ENCODE measurements at regions not wholly inside any gene's neighbourhood (a gene's known extent, or its start where the extent isn't known, plus 50 kb on each side); places are given as distances from the start of the nearest gene placed in this dataset.

DNA sequence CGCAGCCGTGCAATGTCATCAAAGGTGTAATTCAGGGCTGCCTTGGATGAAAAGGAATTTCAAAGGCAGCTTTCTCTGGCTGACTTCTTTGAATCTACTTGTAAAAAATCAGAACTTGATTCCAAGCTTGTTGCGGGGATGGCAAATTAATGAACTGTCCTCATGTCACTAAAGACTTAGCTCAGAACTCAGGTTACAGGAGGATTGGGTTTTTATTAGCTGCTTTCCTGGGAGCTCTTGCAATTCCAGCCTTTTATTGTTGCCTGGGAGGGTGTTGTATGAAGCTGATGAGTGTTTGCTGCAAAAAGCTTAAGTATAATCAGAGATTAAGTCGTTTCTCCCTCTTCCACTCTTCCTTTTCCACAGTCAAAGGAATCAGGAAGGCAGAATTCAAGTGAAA lies 113.0 kb upstream of the CDH4 start:
- DNase-seq = no peak

DNA sequence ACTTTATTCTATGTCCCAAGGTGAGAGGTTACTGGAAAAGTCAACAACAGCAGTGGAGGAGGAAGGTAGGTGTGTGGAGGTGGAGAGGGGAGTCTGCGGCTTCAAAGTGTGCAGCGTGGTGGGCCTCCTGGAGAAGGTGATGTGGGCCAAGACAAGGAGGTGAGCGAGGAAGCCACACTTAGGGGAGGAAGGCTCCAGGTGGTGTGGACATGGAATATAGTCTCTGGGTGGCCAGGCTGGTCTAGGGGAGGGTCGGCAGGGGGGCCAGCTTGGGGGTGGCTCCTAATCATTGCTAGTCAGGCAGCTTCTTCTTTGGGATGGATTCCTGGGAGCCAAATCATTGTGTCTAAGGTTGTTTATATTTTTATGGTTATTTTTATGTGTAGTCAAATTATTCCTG lies 111.5 kb upstream of the CDH4 start:
- DNase-seq = no peak

- no peak for DNase-seq
These were observed 106.0 kb upstream of the CDH4 start for GRCh38 chr20:61146023-61146422.

- no peak for DNase-seq
These were observed 102.4 kb upstream of the CDH4 start for GRCh38 chr20:61149636-61150035.

DNA sequence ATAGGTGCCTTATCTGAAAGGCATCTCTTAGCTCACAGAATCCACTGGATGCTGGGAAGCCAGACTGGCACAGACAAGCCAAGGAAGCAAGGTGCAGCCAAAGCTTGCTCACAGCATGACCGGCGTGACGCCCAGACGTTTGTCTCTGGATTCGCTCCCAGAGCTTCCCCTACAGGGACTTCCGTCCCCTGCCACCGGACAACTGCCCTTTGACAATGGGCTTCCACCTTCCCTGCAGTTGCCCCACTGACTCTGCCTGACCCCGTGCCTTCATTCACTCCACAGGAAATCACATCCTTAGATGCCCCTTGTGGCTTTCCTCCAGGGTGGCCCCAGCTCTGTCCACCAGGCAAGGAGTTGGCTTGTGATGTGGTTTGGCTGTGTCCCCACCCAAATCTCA lies 94.8 kb upstream of the CDH4 start:
- DNase-seq = no peak

GRCh38 chr20:61159957-61160686 lies 91.9 kb upstream of the CDH4 start:
- DNase-seq = no peak

- no peak for DNase-seq
These were observed 90.2 kb upstream of the CDH4 start for GRCh38 chr20:61161726-61162390.

DNA sequence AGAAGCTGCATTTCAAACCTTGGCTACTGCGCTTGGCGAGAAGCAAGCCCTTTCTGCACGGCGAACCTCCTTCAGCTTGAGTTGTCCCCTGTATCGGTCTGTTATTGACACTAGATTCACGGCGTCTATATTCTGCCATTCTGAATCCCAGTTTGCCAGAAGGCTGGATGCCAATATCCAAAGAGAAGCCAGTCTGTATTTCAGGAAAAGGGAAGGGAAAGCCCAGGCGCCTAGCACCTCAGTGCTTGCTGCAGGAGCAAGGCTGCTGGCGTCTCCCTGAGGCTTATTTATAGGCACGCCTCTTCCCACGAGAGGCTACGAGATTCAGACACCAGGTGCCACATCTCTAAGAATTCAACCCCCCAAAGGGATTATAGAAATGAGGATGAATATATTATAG lies 89.6 kb upstream of the CDH4 start:
- no peak for DNase-seq

DNA sequence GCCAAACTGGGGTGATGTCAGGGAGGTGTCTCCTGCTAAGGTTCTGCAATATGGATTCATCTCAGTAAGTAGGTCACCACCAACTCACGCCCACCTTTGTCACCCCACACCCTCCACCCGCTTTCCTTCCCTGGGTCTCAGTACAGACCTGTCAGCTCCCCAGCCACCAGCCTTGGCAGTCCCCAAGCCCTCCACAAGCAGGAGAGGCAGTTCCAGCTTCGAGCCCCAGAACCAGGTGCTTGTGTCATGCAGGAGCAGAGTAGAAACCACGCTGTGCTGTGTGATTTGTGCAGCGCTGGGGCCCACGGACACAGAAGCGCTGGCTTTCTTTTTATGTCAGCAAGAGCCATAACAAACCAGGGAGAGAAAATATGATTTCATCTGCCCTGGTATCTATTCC lies 89.0 kb upstream of the CDH4 start:
- DNase-seq = no peak

DNA sequence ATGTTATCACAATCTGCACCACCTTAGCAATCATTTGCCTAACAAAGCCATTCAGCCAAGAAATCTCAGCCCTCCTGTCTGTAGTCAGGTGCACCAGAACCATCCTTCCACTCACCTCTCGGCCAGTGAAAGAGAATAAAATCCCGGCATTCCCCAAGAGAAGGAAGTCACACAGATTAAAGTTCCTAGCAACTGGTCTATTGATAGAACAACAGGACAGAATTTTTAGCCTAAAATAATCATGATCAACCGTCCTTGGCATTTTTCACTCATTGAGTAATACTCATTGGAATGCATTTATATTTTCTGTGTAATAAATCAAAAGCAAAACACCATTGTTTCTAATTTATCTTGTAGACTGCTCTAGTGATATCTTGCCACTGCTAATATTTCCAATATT lies 85.7 kb upstream of the CDH4 start:
- no peak for DNase-seq

DNA sequence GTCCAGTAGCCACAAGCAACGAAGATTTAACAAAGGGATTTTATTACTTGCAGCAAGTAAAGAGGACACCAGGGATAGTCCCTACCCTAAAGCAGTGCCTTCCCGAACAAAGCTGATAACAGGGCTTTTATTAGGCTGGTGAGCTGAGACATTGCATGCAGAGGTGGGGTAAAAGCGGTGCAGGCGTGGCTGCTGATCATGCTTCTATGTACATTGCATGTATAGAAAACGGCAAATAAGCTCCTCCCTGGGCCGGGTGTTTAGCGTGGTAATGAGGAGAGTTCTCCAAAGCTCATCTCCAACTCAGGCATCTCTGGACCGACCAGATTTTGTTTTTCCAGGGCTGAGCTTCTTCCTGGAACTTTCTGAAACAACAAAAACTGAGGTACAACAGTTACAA lies 83.5 kb upstream of the CDH4 start:
- DNase-seq = no peak

DNA sequence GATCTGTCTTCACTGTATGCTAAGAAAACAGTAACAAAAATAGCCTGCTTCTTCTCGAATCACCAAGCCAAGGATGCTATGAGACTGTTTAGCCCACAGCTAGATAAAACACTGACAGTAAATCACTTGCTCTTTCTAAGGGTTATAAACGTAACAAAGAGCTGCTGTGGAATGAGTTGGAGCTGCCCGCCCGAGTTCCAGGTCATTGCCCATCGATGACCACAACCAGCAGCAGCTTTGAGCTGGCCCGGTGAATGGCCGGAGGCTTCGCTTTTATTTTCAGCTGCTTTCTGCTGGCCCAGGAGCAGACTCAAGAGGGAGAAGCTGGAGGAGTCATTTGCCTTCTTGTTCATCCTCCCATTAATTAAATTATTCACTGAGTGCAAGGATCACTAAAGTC lies 82.2 kb upstream of the CDH4 start:
- no peak for DNase-seq

DNA sequence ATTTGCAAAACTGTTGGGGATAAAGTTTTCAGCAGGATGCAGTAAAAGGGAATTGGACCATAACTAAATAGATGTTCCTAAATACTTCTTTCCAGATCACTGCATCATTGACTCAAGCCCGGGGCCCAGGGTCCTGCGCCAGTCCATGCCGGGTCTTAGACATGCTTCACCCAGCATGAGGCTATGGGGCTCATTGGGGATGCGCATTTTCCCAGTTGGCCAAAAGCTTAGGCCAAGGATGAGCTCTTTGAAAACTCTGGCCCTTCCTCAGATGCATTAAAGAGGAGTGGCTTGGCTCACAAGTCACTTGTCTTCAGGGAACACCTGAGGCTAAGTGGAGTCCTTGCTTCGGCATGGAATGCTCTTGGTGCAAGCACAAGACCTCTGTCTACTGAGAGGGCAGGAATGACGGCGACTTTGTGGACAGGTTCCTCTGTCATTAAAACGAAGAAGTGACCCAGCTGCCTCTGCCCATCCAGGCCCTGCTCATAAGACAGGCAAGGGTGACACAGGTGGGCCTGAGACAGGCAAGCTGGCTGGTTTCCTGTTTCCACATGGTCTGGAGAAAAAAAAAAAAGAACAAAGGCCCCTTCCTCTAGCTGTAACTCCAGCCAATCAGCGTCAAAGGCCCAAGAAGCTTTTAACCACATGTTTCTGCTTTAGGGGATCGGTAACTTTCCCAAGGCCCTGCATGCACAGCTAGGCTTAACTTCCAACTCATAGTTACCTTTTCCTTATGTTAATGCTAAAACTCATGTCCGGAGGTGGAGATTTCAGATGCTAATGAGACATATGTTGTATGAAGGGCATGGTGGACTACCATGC lies 81.4 kb upstream of the CDH4 start:
- no peak for DNase-seq

DNA sequence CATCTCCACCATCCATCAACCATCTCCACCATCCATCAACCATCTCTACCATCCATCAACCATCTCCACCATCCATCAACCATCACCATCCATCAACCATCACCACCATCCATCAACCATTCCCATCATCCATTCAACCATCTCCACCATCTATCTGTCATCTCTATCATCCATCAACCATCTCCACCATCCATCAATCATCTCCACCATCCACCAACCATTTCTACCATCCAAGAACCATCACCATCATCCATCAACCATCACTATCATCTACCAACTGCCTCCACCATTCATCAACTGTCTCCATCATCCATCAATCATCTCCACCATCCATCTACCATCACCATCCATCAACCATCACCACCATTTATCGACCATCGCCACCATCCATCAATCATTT lies 78.8 kb upstream of the CDH4 start:
- DNase-seq = no peak

DNA sequence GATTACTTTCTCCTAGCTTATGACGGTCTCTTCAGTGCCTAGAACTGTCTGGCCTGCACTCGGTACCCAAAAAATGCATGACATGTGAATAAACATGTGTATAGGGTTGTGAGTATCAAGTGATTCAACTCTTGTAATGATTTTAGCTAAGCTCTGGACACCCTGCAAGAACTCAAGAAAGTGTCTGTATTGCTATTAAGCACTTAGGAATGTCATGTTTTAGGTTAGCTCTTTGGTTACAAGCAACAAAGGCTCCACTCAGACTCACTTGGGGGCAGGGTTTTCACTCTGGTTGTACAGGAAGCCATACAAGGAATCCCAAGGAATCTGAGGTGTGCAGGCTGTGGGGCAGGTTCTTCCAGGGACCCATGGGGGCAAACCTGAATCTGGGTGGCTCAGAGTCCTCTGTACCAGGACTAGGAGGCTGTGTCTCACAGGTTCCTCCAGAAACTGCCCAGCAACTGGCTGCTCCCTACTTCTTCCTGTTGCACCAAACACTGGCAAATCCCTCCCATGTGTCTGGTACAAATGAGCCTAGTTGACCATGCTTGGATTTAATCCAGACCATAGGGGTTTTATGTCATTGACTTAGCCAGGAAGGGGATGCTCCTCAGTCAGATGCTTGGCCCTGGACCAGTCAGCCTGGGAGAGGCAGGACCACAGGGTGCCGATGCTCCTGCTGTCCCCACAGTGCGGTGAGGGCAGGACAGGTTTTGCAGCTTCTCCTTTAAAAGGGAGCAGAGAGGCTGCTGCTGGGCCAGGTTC lies 77.9 kb upstream of the CDH4 start:
- no peak for DNase-seq

- DNase-seq = no peak
These were observed 75.2 kb upstream of the CDH4 start for GRCh38 chr20:61176874-61177273.

DNA sequence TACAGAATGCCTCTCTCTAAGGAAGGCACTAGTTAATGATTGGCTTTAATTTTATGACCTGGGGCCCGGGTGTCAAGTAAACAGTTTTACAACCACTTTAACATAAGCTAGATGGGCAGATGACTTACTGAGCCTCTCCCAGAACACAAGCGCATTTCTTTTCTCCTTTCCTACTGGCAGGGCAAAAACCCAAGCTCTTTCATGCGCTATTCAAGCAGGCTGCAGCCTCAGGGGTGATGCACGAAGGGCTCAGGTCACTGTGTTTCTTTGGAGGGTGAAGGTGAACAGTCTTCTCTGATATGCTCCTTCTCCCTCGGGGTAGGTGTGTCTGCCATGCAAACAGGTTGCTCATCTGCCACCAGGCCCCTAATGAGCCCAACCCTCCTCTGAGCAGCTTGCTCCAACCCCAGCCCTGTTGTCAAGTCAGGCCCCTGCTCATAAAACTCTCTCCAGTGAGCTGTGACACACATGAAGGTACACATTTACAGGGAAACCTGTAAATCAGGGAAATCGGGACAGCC lies 73.5 kb upstream of the CDH4 start:
- no peak for DNase-seq

- no peak for DNase-seq
These were observed 67.9 kb upstream of the CDH4 start for GRCh38 chr20:61184194-61184593.

GRCh38 chr20:61185181-61185580 lies 66.9 kb upstream of the CDH4 start:
- no peak for DNase-seq

DNA sequence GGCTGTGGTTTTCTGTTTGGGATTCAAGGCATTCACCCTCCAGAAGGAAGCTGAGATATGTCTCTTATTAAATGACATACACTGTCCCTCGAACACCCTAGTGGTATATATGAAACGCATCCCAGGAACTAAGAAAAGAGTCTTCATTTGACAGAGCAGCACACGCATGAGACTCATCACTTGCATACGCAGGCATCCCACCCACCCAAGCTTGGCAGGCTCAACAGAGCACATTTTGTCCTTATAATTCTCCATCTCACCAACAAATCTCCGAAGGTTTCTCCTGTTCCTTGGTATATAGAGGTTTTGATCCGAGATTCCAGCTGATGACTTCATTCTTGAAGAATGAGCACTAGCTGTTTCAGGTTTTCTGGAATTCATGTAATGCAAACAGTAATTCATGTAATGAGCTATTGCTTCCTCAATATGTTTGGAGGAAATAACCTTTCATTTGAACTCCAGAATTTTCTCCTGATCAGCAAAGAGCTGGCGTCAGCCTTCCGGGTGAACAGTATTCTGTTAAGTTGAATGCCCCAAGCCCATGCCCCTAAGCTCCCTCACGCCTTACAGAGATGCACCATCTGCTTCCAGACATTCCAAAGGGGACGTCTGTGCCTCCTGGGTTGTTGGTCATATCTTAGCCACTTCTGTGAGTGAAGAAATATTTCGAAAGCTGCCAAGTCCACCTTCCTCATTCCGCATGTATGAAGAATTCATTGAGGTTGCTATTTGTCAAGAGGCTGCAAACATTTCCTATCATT lies 66.0 kb upstream of the CDH4 start:
- DNase-seq = no peak

DNA sequence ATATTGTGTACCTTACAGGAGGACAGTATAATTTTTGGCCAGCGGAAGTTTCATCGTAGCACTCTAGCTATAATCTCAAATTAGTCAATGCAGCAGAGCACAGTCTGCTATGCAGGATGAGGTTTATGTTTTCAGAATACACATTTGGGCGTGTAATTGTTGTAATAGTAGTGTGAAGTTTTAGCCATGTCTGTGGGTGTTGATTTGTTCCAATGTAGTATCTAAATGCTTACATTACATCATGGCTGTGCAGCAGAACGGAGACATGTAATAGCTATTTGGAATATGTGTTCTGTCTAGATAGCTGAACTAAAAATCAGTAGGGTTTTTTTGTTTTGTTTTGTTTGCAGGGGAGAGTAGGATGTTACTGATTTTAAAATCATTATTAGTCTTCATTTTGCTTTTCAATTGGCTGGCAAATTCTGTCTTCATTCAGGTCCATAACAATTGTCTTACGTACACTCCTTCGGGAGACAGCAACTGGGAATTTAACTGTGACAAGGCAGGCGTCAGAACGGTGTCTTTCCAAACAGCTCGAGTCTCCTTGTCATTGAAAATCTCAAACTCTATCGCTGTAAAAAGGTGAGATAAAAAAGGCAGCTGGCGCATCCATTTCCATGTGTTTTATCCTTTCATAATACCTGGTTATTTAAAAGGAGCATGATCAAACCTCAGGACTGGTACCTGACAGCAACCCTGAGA lies 65.1 kb upstream of the CDH4 start:
- no peak for DNase-seq

DNA sequence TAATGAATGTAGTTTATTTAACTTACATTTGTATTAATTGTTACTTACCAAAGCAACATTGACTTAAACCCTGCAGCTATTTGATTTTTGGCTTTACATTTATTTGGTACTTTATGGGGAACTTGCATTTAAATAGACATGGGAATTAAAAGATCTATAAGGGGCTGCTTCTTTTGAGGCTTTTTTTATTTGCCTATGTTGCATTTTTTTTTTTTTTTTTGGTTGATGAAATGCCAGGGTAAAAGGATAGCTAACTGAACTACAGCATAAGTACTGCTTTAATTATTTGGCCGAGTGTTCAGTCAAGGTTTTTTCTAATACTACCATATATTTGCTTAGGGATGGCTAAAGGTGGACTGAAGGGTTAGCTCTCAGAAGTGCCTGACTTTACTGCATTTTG lies 62.5 kb upstream of the CDH4 start:
- DNase-seq = no peak
